ENCODE measurements at regions not wholly inside any gene's neighbourhood (a gene's known extent, or its start where the extent isn't known, plus 50 kb on each side); places are given as distances from the start of the nearest gene placed in this dataset.
"Not testable (repeated sequence)": the region's sequence is repeated elsewhere in the genome, so short reads cannot be mapped to it uniquely, and the experiment has no call there.

- TF ChIP-seq CTCF (IDR thresholded peaks at IDR 0.05); SP1 (CRISPR knock-in tag; conservative IDR thresholded peaks at IDR 0.05): not testable (repeated sequence)
Observed at GRCh38 chr5:166742951-166743350, 1548.5 kb upstream of the WWC1 start.
